ENCODE measurements at regions not wholly inside any gene's neighbourhood (a gene's known extent, or its start where the extent isn't known, plus 50 kb on each side); places are given as distances from the start of the nearest gene placed in this dataset.

- H3K4me3 ChIP-seq (ENCODE audit: insufficient read depth, low read depth, low read length): no peak overlapping the region
These were observed 64.1 kb upstream of the ADGRF1 start for GRCh38 chr6:47106216-47106615.

DNA sequence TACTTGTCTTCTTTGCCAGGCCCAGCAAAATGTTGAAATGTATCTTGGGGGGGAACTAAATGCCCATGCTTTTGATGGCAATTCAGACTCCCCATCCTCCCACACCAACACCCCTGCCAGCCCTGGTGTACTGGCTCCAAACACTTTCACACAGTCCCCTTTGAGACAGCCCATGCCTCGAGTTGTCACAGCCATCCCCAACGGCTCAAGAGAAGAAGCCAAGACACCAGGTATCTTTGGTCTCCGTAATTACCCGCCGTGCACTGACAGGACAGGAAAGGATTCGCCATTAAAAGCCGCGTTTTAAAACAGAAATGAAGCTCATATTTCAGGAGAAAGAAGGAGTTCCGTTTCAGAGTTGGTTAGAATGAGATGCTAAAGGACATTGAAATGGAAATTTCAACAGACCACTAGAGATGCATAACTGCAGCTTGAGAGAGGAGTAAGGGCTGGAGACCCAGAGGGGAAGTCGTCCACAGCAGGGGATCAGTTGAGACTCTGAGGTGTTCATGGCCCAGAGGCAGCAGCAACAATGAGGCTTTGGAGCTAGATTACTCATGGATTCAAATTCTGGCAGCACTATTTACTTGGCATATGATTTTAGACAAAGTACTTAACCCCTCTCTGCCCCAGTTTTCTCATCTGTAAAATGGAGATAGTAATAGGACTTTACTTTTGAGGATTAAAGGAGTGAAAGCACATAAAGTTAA is 63.5 kb upstream of the ADGRF1 start:
- no peaks in the 10 kb centered on the region for H3K27me3 ChIP-seq (ENCODE audit: insufficient read depth, low read length)
- peaks cover 1% of the 10 kb centered on the region for H3K9me3 Mint-ChIP-seq (ENCODE audit: unreplicated experiment)
- peaks cover 50% of the 10 kb centered on the region for H3K4me1 Mint-ChIP-seq (ENCODE audit: low read depth, unreplicated experiment)
- H4K20me1 ChIP-seq (ENCODE audit: insufficient read depth, low read length): no peaks in the 10 kb centered on the region
- H3K36me3 Mint-ChIP-seq (ENCODE audit: low read depth, unreplicated experiment): no peaks in the 10 kb centered on the region
- FAIRE-seq: no peak
- peak overlapping the region; percentile 93 for H3K27ac Mint-ChIP-seq (ENCODE audit: unreplicated experiment)
- H3K4me2 ChIP-seq (ENCODE audit: low read length): no peak overlapping the region
- H3K27ac ChIP-seq (ENCODE audit: low read depth, low read length): no peak overlapping the region
- H3K79me2 ChIP-seq (ENCODE audit: insufficient read depth, low read length): no peaks in the 10 kb centered on the region
- no peaks in the 10 kb centered on the region for H3K9me3 ChIP-seq (ENCODE audit: insufficient read depth, low read depth, low read length)
- no peaks in the 10 kb centered on the region for H3K4me1 ChIP-seq (ENCODE audit: insufficient read depth, low read length)
- no peaks in the 10 kb centered on the region for H3K27me3 Mint-ChIP-seq (ENCODE audit: low read depth, unreplicated experiment)
- no peak overlapping the region for H3K9ac ChIP-seq (ENCODE audit: low read length)
- no peak overlapping the region for H3K4me3 ChIP-seq (ENCODE audit: insufficient read depth, low read depth, low read length)
- H3K36me3 ChIP-seq (ENCODE audit: insufficient read depth, low read length): no peaks in the 10 kb centered on the region
- no peak overlapping the region for H3K4me3 Mint-ChIP-seq (ENCODE audit: unreplicated experiment)
- no peak overlapping the region for H2AFZ ChIP-seq (ENCODE audit: low read depth, low read length)
- no peak for DNase-seq (ENCODE audit: low read depth)
- TF ChIP-seq CTCF (IDR thresholded peaks at IDR 0.05; ENCODE audit: insufficient read depth, low read depth, low read length): no peak
- no peak for TF ChIP-seq EZH2 (IDR thresholded peaks at IDR 0.05; ENCODE audit: insufficient read depth, low read length)

More at GRCh38 chr6:47106216-47106615, 64.1 kb upstream of the ADGRF1 start:
- Mint-ChIP-seq H3K36me3 (ENCODE audit: low read depth, unreplicated experiment) (no peaks in the 10 kb centered on the region), H3K4me1 (ENCODE audit: low read depth, unreplicated experiment) (peaks cover 53% of the 10 kb centered on the region), H3K4me3 (ENCODE audit: unreplicated experiment) (no peak overlapping the region), H3K9me3 (ENCODE audit: unreplicated experiment) (peaks cover 1% of the 10 kb centered on the region), H3K27ac (ENCODE audit: unreplicated experiment) (peak overlapping the region; percentile 93), H3K27me3 (ENCODE audit: low read depth, unreplicated experiment) (no peaks in the 10 kb centered on the region)
- H3K9me3 ChIP-seq (ENCODE audit: insufficient read depth, low read depth, low read length): no peaks in the 10 kb centered on the region
- no peak overlapping the region for H2AFZ ChIP-seq (ENCODE audit: low read depth, low read length)
- H3K36me3 ChIP-seq (ENCODE audit: insufficient read depth, low read length): no peaks in the 10 kb centered on the region
- no peaks in the 10 kb centered on the region for H3K27me3 ChIP-seq (ENCODE audit: insufficient read depth, low read length)
- FAIRE-seq: peak; percentile 20
- no peak overlapping the region for H3K4me2 ChIP-seq (ENCODE audit: low read length)
- H3K79me2 ChIP-seq (ENCODE audit: insufficient read depth, low read length): no peaks in the 10 kb centered on the region
- no peaks in the 10 kb centered on the region for H3K4me1 ChIP-seq (ENCODE audit: insufficient read depth, low read length)
- H3K27ac ChIP-seq (ENCODE audit: low read depth, low read length): no peak overlapping the region
- H4K20me1 ChIP-seq (ENCODE audit: insufficient read depth, low read length): no peaks in the 10 kb centered on the region
- no peak for DNase-seq (ENCODE audit: low read depth)
- no peak for TF ChIP-seq CTCF (IDR thresholded peaks at IDR 0.05; ENCODE audit: insufficient read depth, low read depth, low read length)
- no peak for TF ChIP-seq EZH2 (IDR thresholded peaks at IDR 0.05; ENCODE audit: insufficient read depth, low read length)
- no peak overlapping the region for H3K9ac ChIP-seq (ENCODE audit: low read length)

- Histone ChIP-seq H4K20me1 (ENCODE audit: insufficient read depth, low read length) (no peaks in the 10 kb centered on the region), H3K27me3 (ENCODE audit: insufficient read depth, low read length) (no peaks in the 10 kb centered on the region), H3K36me3 (ENCODE audit: insufficient read depth, low read length) (no peaks in the 10 kb centered on the region), H3K4me1 (ENCODE audit: insufficient read depth, low read length) (no peaks in the 10 kb centered on the region), H3K9ac (ENCODE audit: low read length) (no peak overlapping the region), H3K79me2 (ENCODE audit: insufficient read depth, low read length) (no peaks in the 10 kb centered on the region), H3K4me2 (ENCODE audit: low read length) (no peak overlapping the region), H3K9me3 (ENCODE audit: insufficient read depth, low read depth, low read length) (no peaks in the 10 kb centered on the region), H2AFZ (ENCODE audit: low read depth, low read length) (no peak overlapping the region), H3K4me3 (ENCODE audit: insufficient read depth, low read depth, low read length) (no peak overlapping the region), H3K27ac (ENCODE audit: low read depth, low read length) (no peak overlapping the region)
- Mint-ChIP-seq H3K36me3 (ENCODE audit: low read depth, unreplicated experiment) (no peaks in the 10 kb centered on the region), H3K4me1 (ENCODE audit: low read depth, unreplicated experiment) (peaks cover 41% of the 10 kb centered on the region), H3K27ac (ENCODE audit: unreplicated experiment) (peak overlapping the region; percentile 20), H3K9me3 (ENCODE audit: unreplicated experiment) (peaks cover 1% of the 10 kb centered on the region), H3K27me3 (ENCODE audit: low read depth, unreplicated experiment) (no peaks in the 10 kb centered on the region), H3K4me3 (ENCODE audit: unreplicated experiment) (no peak overlapping the region)
- TF ChIP-seq EZH2 (IDR thresholded peaks at IDR 0.05; ENCODE audit: insufficient read depth, low read length): no peak
- no peak for TF ChIP-seq CTCF (IDR thresholded peaks at IDR 0.05; ENCODE audit: insufficient read depth, low read depth, low read length)
- DNase-seq (ENCODE audit: low read depth): no peak
- no peak for FAIRE-seq
These were observed 61.8 kb upstream of the ADGRF1 start for GRCh38 chr6:47103931-47104330.

Measured in astrocyte (in vitro differentiated cells and primary cell).